ENCODE measurements at regions not wholly inside any gene's neighbourhood (a gene's known extent, or its start where the extent isn't known, plus 50 kb on each side); places are given as distances from the start of the nearest gene placed in this dataset.

DNA sequence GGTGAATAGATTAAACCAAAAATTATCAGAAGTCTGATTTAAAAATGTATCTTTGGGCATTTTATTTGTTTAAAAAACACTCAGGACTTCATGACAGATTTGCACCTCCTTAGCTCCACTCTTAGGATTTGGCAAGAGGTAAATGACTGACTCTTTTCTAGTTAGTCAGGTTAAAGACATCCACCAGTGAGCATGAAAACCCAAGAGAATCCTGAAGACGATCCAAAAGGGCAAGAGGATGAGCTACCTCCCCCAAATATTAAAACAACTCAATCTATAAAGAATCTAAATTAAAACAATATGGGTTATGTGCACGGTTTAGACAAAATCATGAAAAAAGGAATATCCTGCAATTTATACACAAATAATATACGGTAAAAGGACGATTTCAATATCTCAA is 89.4 kb upstream of the OPRM1 start:
- H3K4me3 ChIP-seq (ENCODE audit: low read length) = no peak overlapping the region
- no peak overlapping the region for H3K27ac ChIP-seq (ENCODE audit: low read depth, low read length)
- H3K9ac ChIP-seq (ENCODE audit: low read length) = no peak overlapping the region
- H3K4me1 ChIP-seq (ENCODE audit: control insufficient read depth, insufficient read depth, low read length) = no peaks in the 10 kb centered on the region
- H3K27me3 ChIP-seq (ENCODE audit: control insufficient read depth, insufficient read depth, low read length) = no peaks in the 10 kb centered on the region
- no peaks in the 10 kb centered on the region for H3K36me3 ChIP-seq (ENCODE audit: control insufficient read depth, insufficient read depth, low read length)

GRCh38 chr6:153947808-153948447 is 91.1 kb upstream of the OPRM1 start:
- H3K27me3 ChIP-seq (ENCODE audit: control insufficient read depth, insufficient read depth, low read length) = no peaks in the 10 kb centered on the region
- H3K36me3 ChIP-seq (ENCODE audit: control insufficient read depth, insufficient read depth, low read length) = no peaks in the 10 kb centered on the region
- H3K4me3 ChIP-seq (ENCODE audit: low read length) = no peak overlapping the region
- H3K4me1 ChIP-seq (ENCODE audit: control insufficient read depth, insufficient read depth, low read length) = no peaks in the 10 kb centered on the region
- H3K9ac ChIP-seq (ENCODE audit: low read length) = no peak overlapping the region
- H3K27ac ChIP-seq (ENCODE audit: low read depth, low read length) = no peak overlapping the region

- no peak overlapping the region for H3K9ac ChIP-seq (ENCODE audit: low read length)
- no peaks in the 10 kb centered on the region for H3K36me3 ChIP-seq (ENCODE audit: control insufficient read depth, insufficient read depth, low read length)
- no peak overlapping the region for H3K4me3 ChIP-seq (ENCODE audit: low read length)
- no peaks in the 10 kb centered on the region for H3K4me1 ChIP-seq (ENCODE audit: control insufficient read depth, insufficient read depth, low read length)
- no peaks in the 10 kb centered on the region for H3K27me3 ChIP-seq (ENCODE audit: control insufficient read depth, insufficient read depth, low read length)
- H3K27ac ChIP-seq (ENCODE audit: low read depth, low read length) = no peak overlapping the region
These were observed 94.8 kb upstream of the OPRM1 start for GRCh38 chr6:153944201-153944600.

DNA sequence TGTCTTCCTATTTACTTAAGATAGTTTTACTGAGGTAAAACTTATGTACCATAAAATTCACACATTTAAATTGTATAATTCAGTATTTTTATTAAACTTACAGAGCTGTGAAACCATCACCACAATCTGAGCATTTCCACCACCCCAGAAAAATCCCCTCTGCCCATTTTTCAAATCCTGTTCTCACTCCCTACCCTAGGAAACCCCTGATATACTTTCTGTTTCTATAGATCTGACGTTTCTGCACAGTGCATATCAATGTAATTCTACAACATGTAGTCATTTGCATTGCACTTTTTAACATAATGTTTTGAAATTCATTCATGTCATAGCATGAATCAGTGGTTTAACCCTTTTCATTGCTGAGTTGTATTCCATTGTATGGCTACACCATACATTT is 96.7 kb upstream of the OPRM1 start:
- H3K27ac ChIP-seq (ENCODE audit: low read depth, low read length) = no peak overlapping the region
- no peaks in the 10 kb centered on the region for H3K4me1 ChIP-seq (ENCODE audit: control insufficient read depth, insufficient read depth, low read length)
- H3K27me3 ChIP-seq (ENCODE audit: control insufficient read depth, insufficient read depth, low read length) = no peaks in the 10 kb centered on the region
- no peaks in the 10 kb centered on the region for H3K36me3 ChIP-seq (ENCODE audit: control insufficient read depth, insufficient read depth, low read length)
- H3K9ac ChIP-seq (ENCODE audit: low read length) = no peak overlapping the region
- no peak overlapping the region for H3K4me3 ChIP-seq (ENCODE audit: low read length)

- Histone ChIP-seq H3K9ac (ENCODE audit: low read length) (no peak overlapping the region), H3K4me1 (ENCODE audit: control insufficient read depth, insufficient read depth, low read length) (no peaks in the 10 kb centered on the region), H3K4me3 (ENCODE audit: low read length) (no peak overlapping the region), H3K27me3 (ENCODE audit: control insufficient read depth, insufficient read depth, low read length) (no peaks in the 10 kb centered on the region), H3K27ac (ENCODE audit: low read depth, low read length) (no peak overlapping the region), H3K36me3 (ENCODE audit: control insufficient read depth, insufficient read depth, low read length) (no peaks in the 10 kb centered on the region)
These were observed 97.3 kb upstream of the OPRM1 start for GRCh38 chr6:153941768-153942167.

GRCh38 chr6:153938876-153939275 is 100.2 kb upstream of the OPRM1 start:
- H3K4me1 ChIP-seq (ENCODE audit: control insufficient read depth, insufficient read depth, low read length) = no peaks in the 10 kb centered on the region
- no peak overlapping the region for H3K4me3 ChIP-seq (ENCODE audit: low read length)
- no peak overlapping the region for H3K27ac ChIP-seq (ENCODE audit: low read depth, low read length)
- no peaks in the 10 kb centered on the region for H3K27me3 ChIP-seq (ENCODE audit: control insufficient read depth, insufficient read depth, low read length)
- H3K36me3 ChIP-seq (ENCODE audit: control insufficient read depth, insufficient read depth, low read length) = no peaks in the 10 kb centered on the region
- H3K9ac ChIP-seq (ENCODE audit: low read length) = no peak overlapping the region

DNA sequence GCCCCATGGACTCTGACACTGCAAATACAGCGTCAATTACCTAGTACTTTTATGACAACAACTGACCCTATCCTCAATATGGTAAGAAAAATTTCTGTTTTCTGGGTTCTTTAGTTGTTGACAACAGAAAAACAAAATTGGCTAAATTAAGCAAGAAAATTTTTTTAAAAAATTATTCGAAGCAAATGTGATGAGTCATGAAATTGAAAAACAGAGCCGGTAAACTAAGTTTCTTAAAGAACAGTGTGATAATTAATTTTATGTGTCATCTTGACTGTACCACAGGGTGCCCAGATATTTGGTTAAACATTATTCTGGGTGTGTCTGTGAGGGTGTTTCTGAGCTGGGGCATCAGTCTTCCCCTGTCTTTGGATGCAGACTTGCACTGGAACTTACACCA is 107.6 kb upstream of the OPRM1 start:
- Histone ChIP-seq H3K27ac (ENCODE audit: low read depth, low read length) (no peak overlapping the region), H3K4me3 (ENCODE audit: low read length) (no peak overlapping the region), H3K27me3 (ENCODE audit: control insufficient read depth, insufficient read depth, low read length) (no peaks in the 10 kb centered on the region), H3K9ac (ENCODE audit: low read length) (no peak overlapping the region), H3K36me3 (ENCODE audit: control insufficient read depth, insufficient read depth, low read length) (no peaks in the 10 kb centered on the region), H3K4me1 (ENCODE audit: control insufficient read depth, insufficient read depth, low read length) (no peaks in the 10 kb centered on the region)

DNA sequence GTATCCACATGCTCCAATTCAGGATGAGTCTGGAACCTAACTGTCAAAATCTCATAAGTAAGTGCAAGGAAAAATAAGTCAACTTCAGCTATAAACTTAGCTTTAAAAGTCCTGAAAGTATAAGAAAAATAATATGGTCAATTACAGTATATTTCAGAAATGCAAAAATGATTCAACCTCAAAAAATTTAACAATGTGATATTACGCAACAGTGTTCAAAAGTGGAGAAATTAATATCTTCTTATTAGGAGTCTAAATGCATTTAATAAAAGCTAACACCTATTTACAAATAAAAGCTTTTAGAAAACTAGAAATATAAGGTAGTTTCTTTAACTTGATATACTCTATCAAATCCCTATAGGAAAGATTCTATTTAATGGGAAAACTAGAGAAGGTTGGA is 111.2 kb upstream of the OPRM1 start:
- Histone ChIP-seq H3K4me1 (ENCODE audit: control insufficient read depth, insufficient read depth, low read length) (no peaks in the 10 kb centered on the region), H3K9ac (ENCODE audit: low read length) (no peak overlapping the region), H3K27ac (ENCODE audit: low read depth, low read length) (no peak overlapping the region), H3K36me3 (ENCODE audit: control insufficient read depth, insufficient read depth, low read length) (no peaks in the 10 kb centered on the region), H3K4me3 (ENCODE audit: low read length) (no peak overlapping the region), H3K27me3 (ENCODE audit: control insufficient read depth, insufficient read depth, low read length) (no peaks in the 10 kb centered on the region)

GRCh38 chr6:153898360-153899059 is 140.5 kb upstream of the OPRM1 start:
- Histone ChIP-seq H3K9ac (ENCODE audit: low read length) (no peak overlapping the region), H3K27me3 (ENCODE audit: control insufficient read depth, insufficient read depth, low read length) (no peaks in the 10 kb centered on the region), H3K27ac (ENCODE audit: low read depth, low read length) (no peak overlapping the region), H3K36me3 (ENCODE audit: control insufficient read depth, insufficient read depth, low read length) (no peaks in the 10 kb centered on the region), H3K4me1 (ENCODE audit: control insufficient read depth, insufficient read depth, low read length) (no peaks in the 10 kb centered on the region), H3K4me3 (ENCODE audit: low read length) (no peak overlapping the region)

- Histone ChIP-seq H3K27ac (ENCODE audit: low read depth, low read length) (no peak overlapping the region), H3K36me3 (ENCODE audit: control insufficient read depth, insufficient read depth, low read length) (no peaks in the 10 kb centered on the region), H3K4me1 (ENCODE audit: control insufficient read depth, insufficient read depth, low read length) (no peaks in the 10 kb centered on the region), H3K27me3 (ENCODE audit: control insufficient read depth, insufficient read depth, low read length) (no peaks in the 10 kb centered on the region), H3K9ac (ENCODE audit: low read length) (no peak overlapping the region), H3K4me3 (ENCODE audit: low read length) (no peak overlapping the region)
These were observed 156.6 kb upstream of the OPRM1 start for GRCh38 chr6:153882411-153882810.

GRCh38 chr6:153873541-153873940 is 165.5 kb upstream of the OPRM1 start:
- Histone ChIP-seq H3K4me1 (ENCODE audit: control insufficient read depth, insufficient read depth, low read length) (no peaks in the 10 kb centered on the region), H3K36me3 (ENCODE audit: control insufficient read depth, insufficient read depth, low read length) (no peaks in the 10 kb centered on the region), H3K27ac (ENCODE audit: low read depth, low read length) (no peak overlapping the region), H3K4me3 (ENCODE audit: low read length) (no peak overlapping the region), H3K27me3 (ENCODE audit: control insufficient read depth, insufficient read depth, low read length) (no peaks in the 10 kb centered on the region), H3K9ac (ENCODE audit: low read length) (no peak overlapping the region)

- H3K27ac ChIP-seq (ENCODE audit: low read depth, low read length) = no peak overlapping the region
- no peak overlapping the region for H3K4me3 ChIP-seq (ENCODE audit: low read length)
- no peaks in the 10 kb centered on the region for H3K4me1 ChIP-seq (ENCODE audit: control insufficient read depth, insufficient read depth, low read length)
- no peaks in the 10 kb centered on the region for H3K36me3 ChIP-seq (ENCODE audit: control insufficient read depth, insufficient read depth, low read length)
- no peaks in the 10 kb centered on the region for H3K27me3 ChIP-seq (ENCODE audit: control insufficient read depth, insufficient read depth, low read length)
- H3K9ac ChIP-seq (ENCODE audit: low read length) = no peak overlapping the region
These were observed 166.1 kb upstream of the OPRM1 start for GRCh38 chr6:153872946-153873345.

DNA sequence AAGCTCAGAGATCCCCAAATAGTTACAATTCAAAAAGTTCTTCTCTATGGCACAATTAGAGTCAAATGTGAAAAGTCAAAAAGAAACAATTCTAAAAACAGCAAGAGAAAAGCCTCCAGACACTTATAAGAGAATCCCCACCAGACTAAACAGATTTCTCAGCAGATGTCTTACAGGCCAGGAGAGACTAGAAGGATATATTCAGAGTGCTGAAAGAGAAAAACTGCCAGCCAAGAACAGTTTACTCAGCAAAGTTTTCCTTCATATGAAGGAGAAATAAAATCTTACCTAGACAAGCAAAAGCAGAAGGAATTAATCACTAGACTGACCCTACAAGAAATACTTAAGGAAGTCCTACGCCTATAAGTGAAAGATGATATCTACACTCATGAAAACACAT is 176.1 kb upstream of the OPRM1 start:
- no peak overlapping the region for H3K9ac ChIP-seq (ENCODE audit: low read length)
- H3K36me3 ChIP-seq (ENCODE audit: control insufficient read depth, insufficient read depth, low read length) = no peaks in the 10 kb centered on the region
- H3K27me3 ChIP-seq (ENCODE audit: control insufficient read depth, insufficient read depth, low read length) = no peaks in the 10 kb centered on the region
- H3K4me1 ChIP-seq (ENCODE audit: control insufficient read depth, insufficient read depth, low read length) = no peaks in the 10 kb centered on the region
- H3K27ac ChIP-seq (ENCODE audit: low read depth, low read length) = no peak overlapping the region
- no peak overlapping the region for H3K4me3 ChIP-seq (ENCODE audit: low read length)
